HG03354 (cell line): ENCODE measurements at regions not wholly inside any gene's neighbourhood (a gene's known extent, or its start where the extent isn't known, plus 50 kb on each side); places are given as distances from the start of the nearest gene placed in this dataset.
"Not testable (repeated sequence)": the region's sequence is repeated elsewhere in the genome, so short reads cannot be mapped to it uniquely, and the experiment has no call there.

Experiments
- ATAC-seq: cut with Tn5 transposase; IDR thresholded peaks from one replicate; pipeline ENCODE4 v1.9.1; 2021; ENCODE audit warnings: mild to moderate bottlenecking; ENCODE audit not compliant: unreplicated experiment, poor library complexity, severe bottlenecking

DNA sequence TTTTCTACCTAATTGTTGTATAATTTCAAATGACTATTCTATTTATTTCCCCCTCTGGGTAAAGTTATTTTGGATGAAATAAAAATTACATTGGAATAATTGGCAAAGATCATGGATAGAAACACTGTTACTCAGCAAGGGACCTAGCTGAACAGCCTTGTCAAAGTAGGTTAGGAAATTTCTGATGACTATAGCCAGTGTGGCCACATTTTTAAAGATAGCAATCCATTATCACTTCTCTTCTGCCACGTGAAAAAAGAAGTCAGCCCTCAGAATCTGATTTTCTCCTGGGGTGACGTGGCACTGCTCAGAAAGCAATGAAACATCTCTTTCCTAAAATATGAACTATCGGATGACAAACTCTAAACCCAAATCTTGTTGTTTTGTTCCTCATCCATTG lies 784.2 kb upstream of the RIOK2 start:
- no peak for ATAC-seq

- ATAC-seq, result no peak
These were observed 785.3 kb upstream of the RIOK2 start for GRCh38 chr5:97968346-97968745.

DNA sequence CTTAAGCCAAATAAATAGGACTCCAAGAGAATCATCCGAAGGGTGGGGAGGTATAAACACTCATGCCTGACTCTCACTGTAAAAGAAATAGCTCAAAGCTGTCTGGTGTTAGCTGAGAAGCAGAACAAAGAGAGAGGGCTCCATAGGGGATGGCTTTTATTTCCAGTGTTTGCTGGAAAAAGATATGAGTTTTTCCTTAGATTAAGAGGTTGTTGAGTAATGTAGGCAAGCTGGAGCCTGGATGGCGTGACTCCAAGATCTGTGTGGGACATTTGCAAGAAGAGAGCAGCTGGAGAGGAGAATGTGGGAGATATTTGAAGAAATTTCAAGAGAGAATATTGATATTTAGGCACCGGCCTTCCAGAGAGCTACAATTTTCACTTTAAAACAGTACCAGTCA lies 793.7 kb upstream of the RGMB start:
- no peak for ATAC-seq

- ATAC-seq, result no peak
These were observed 793.2 kb upstream of the RGMB start for GRCh38 chr5:97980291-97980690.

GRCh38 chr5:97986069-97986468 lies 787.4 kb upstream of the RGMB start:
- no peak for ATAC-seq

DNA sequence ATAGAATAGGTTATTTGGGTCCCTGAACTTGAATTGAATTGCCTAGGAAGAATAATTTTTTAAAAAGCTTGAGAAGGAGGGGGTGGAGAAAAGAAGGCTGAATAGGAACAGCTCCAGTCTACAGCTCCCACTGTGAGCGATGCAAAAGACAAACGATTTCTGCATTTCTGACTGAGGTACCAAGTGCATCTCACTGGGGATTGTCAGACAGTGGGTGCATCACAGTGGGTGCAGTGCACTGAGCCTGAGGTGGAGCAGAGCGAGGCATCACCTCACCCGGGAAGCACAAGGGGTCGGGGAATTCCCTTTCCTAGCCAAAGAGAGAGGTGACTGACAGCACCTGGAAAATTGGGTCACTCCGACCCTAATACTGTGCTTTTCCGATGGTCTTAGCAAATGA lies 782.2 kb upstream of the RGMB start:
- no peak for ATAC-seq

- no peak for ATAC-seq
These were observed 774.5 kb upstream of the RGMB start for GRCh38 chr5:97998941-97999340.

- no peak for ATAC-seq
These were observed 769.0 kb upstream of the RGMB start for GRCh38 chr5:98004463-98004862.

DNA sequence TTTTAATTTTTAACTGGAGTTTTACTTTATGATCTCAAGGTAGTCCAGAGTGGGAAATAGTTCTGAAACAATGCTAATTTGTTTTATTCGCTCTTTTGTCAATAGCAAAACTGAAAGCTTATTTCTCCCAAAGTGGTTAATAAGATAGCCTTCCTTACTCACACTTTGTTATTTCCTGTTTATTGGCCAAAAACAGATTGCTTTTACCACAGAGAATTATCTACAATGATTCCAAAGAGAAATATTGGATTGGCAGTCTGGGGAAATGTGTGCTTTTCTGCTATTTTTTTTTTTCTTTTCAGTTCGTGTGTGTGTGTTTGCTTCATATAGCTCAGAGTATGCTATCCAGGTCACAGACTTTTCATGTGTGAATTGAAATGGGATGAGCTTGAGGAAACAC lies 756.7 kb upstream of the RGMB start:
- ATAC-seq, result no peak

DNA sequence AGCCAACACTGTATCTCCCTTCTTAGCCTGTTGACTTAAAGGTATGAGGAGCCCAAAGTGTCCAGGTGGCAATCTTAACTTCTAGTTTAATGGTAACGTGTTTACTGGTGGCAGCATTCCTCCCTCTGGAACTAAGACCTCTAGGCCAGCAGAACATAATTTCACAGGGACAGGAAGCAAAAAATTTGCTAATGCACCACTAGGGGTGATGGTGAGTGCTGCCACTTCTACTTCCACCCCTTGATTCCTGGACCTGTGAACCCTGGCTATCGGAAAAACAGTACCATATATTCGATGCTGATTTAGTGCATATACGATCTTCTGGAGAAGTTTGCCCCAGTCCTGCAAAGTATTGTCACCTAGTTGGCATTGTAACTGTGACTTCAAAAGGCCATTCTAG lies 743.2 kb upstream of the RGMB start:
- ATAC-seq, result not testable (repeated sequence)

GRCh38 chr5:98031036-98031435 lies 742.4 kb upstream of the RGMB start:
- not testable (repeated sequence) for ATAC-seq

- no peak for ATAC-seq
These were observed 742.0 kb upstream of the RGMB start for GRCh38 chr5:98031496-98031895.

DNA sequence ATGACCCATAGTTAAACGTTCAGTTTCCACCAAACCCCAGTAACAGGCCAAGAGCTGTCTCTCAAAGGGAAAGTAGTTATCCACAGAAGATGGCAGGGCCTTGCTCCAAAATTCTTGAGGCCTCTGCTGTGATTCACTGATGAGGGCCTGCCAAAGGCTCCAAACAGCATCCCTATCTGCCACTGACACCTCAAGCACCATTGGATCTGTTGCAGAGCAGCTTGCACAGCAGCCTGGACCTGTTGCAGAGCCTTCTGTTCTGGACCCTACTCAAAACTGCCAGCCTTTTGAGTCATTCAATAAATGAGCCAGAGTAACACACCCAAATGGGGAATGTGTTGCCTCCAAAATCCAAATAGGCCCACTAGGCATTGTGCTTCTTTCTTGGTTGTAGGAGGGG lies 741.5 kb upstream of the RGMB start:
- no peak for ATAC-seq

- ATAC-seq, result no peak
These were observed 731.8 kb upstream of the RGMB start for GRCh38 chr5:98041661-98042060.

DNA sequence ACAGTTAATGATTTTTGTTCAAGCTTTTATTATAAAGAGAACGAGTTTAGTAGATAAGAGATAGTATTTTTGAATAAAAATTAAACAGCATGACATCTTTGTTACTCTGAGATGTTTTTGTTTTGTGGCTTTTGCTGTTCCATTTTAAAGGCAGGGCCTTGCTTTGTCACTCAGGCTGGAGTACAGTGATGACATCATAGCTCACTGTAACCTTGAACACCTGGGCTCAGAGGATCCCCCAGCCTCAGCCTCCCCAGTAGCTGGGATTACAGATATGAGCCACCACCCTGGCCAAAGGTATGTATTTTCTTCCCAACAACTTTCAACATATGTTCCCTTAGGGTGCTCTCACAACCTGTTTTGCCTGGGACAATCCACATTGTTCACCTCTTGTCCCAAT lies 730.9 kb upstream of the RGMB start:
- ATAC-seq, result no peak

- no peak for ATAC-seq
These were observed 730.5 kb upstream of the RGMB start for GRCh38 chr5:98042961-98043360.

- ATAC-seq, result no peak
These were observed 722.9 kb upstream of the RGMB start for GRCh38 chr5:98050583-98050982.

DNA sequence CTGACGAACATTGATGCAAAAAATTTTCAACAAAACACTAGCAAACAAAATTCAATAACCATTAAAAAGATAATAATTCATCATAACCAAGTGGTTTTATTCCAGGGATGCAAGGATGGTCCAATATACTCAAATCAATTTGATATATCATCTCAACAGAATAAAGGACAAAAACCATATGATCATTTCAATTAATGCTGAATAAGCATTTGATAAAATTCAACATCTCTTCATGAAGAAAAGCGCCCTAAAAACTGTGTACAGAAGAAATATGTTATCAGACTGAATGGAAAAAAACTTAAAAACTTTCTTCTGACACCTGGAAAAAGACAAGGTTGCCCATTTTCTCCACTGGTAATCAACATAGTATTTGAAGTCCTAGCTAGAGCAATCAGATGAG lies 720.3 kb upstream of the RGMB start:
- ATAC-seq, result no peak

DNA sequence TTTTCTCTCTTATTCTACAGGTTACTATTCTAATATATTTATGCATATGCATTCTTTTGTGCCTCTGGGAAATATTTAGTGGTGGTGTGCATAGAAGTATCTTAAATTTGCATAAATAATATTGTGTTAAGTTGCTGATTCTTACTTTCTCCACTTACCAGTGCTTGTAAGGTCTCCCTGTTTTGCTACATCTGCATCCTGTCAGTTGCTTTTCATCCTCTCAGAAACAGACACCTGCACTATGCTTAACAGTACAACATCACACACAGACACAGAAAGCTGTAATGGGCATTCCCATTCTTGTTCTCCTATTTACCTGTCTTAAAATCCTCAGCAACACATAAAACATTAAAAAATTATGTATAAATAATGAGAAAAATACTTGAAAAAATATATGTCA lies 713.3 kb upstream of the RGMB start:
- ATAC-seq, result no peak

DNA sequence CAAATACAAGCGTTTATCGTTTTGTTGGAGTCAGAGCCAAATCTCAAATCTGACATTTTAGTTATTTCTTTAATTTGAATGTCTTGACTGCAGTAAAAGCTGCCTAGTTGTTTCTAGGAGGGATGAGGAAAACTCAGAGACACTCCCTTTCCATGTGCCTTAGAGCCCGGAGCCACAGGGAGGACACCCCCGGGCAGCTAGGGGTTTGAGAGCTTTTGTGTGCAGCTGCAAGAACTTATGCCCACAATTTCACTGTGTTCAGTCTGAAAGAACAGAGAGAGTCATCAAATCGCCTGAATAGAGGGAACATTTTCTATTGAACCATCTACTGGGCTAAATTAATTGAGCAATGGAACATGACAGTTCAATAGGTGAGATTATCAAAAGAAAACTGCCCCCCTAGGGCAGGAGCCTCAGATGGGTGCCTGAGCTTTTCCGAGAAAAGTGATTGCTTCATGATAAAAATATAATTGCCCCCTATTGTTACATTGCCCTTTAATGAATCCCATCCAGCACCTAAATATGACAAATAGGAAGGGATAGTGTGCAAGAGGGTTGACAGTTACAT lies 709.3 kb upstream of the RGMB start:
- ATAC-seq, result no peak

- no peak for ATAC-seq
These were observed 708.1 kb upstream of the RGMB start for GRCh38 chr5:98065261-98065909.

- no peak for ATAC-seq
These were observed 706.6 kb upstream of the RGMB start for GRCh38 chr5:98066910-98067309.
